Adrenal gland (tissue), 5 donors: ENCODE measurements at regions not wholly inside any gene's neighbourhood (a gene's known extent, or its start where the extent isn't known, plus 50 kb on each side); places are given as distances from the start of the nearest gene placed in this dataset.

Experiments
- POLR2A ChIP-seq, 2 donors: fragments of 450-650 bp; IDR thresholded peaks; one replicate each; pipeline ENCODE4 v1.6.1; 2017; ENCODE audit warnings: antibody characterized with exemption in 2 of 2, mild to moderate bottlenecking in 2 of 2, moderate library complexity in 1 of 2
- TF ChIP-seq, protein P1 (sequence below), 6 experiments: fragments of 450-650 bp in 4 of 6; fragments of 200-600 bp in 2 of 6; sonication (generic) in 1 of 6; IDR thresholded peaks; 1 replicate in 5 of 6; 2 replicates in 1 of 6; pipeline versions ENCODE4 v1.5.1 to v1.8.0; 2016 to 2021; ENCODE audit warnings: antibody characterized with exemption in 6 of 6, mild to moderate bottlenecking in 2 of 6, moderate library complexity in 1 of 6
- donor health status: DM: no; HTN: no; CAD: no.

GRCh38 chr1:188043536-188044245, 1214.9 kb downstream of the PLA2G4A start:
- TF ChIP-seq, protein P1, sequence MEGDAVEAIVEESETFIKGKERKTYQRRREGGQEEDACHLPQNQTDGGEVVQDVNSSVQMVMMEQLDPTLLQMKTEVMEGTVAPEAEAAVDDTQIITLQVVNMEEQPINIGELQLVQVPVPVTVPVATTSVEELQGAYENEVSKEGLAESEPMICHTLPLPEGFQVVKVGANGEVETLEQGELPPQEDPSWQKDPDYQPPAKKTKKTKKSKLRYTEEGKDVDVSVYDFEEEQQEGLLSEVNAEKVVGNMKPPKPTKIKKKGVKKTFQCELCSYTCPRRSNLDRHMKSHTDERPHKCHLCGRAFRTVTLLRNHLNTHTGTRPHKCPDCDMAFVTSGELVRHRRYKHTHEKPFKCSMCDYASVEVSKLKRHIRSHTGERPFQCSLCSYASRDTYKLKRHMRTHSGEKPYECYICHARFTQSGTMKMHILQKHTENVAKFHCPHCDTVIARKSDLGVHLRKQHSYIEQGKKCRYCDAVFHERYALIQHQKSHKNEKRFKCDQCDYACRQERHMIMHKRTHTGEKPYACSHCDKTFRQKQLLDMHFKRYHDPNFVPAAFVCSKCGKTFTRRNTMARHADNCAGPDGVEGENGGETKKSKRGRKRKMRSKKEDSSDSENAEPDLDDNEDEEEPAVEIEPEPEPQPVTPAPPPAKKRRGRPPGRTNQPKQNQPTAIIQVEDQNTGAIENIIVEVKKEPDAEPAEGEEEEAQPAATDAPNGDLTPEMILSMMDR (IDR thresholded peaks at IDR 0.05) = no peak
- no peak for TF ChIP-seq POLR2A (IDR thresholded peaks at IDR 0.05)
